CD4-positive, alpha-beta T cell treated with Interferon alpha-2 for 1 hour (primary cell): ENCODE measurements at regions not wholly inside any gene's neighbourhood (a gene's known extent, or its start where the extent isn't known, plus 50 kb on each side); places are given as distances from the start of the nearest gene placed in this dataset.
"Not testable (repeated sequence)": the region's sequence is repeated elsewhere in the genome, so short reads cannot be mapped to it uniquely, and the experiment has no call there.

Experiments used
- DNase-seq, 2 donors: peaks; one replicate each; pipeline ENCODE4 v3.0.0-alpha.2; 2020 to 2022

- DNase-seq = no peak
Observed at GRCh38 chr20:11483697-11484096, 434.0 kb upstream of the BTBD3 start.

DNA sequence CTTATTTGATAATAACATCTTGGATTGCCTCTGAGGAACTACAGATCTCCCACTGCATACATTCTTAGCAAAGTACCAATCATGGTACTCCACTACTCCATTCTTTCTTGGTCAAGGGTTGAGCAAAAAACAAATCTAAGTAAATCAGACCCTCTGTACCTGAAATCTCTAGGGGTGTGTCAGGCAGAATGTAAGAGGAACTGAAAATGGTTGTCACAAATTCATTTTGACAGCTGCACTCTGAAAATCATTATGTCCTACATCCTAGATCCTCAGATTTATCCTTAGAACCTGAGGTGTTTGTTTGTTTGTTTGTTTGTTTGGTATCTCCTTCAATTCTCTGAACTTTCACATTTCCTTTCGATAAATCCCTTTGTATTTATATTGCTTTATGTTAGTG lies 433.2 kb upstream of the BTBD3 start:
- no peak for DNase-seq

DNA sequence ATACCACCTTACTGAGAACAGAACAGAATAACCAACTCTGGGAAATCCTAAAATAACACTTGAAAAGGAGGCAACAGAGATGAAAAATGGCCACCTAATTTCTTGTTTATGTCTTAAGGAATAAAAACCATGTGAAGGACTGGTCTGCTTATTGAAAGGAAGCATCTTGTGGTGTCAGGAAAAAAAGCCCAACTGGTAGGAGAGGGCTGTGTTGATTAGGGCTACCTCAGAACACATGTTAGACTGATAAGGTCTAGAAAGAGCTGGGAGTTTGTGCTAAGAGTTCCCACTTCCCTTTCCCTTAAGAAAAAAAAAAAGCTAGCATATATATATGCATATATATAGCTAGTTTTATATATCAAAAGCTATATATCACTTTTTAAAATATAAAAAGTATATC lies 425.3 kb upstream of the BTBD3 start:
- no peak for DNase-seq

GRCh38 chr20:11492846-11493245 lies 424.8 kb upstream of the BTBD3 start:
- no peak for DNase-seq

DNA sequence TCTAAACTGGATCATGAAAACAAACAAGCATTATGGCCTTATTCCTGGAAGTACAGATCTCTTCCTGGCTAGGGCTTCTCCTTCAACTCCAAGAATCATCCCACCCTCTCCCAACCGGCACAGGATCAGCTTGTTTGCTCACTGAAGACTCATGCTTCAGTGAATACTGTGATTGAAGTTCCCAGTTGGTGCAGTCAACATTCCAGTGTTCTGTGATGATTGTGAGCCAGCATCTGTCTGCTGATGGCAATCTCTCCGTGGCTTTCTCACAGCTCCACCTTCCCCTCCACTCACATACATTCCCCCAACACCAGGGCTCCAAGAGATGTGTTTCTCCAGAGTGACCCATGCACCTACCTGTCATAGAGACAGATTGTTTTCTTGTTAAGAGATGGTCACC lies 421.3 kb upstream of the BTBD3 start:
- DNase-seq = no peak

GRCh38 chr20:11497545-11497944 lies 420.1 kb upstream of the BTBD3 start:
- no peak for DNase-seq

DNA sequence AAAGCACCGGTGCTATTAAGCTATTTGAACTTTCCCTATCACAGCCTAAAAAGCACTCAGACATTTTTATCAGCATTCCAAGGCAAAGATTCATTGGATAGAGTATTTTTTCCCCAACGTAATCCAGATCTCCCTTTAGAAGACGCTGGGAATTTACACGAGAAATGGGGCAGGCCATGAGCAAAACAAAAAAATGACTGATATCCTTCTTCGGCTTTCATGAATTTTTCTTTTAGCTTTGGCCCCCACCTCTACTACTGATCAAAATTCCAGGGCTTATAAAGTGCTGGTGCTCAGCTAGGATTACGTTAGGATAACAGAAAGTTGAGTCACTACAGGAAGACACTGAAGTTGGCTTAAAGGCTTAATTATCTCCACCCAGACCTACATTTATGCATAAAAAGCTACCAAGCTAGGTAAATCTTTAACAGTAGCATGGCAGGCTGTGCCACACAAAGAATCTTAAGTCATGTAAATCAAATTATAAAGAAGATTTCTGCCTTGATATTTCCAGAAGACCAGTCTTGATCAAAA lies 418.5 kb upstream of the BTBD3 start:
- no peak for DNase-seq

- no peak for DNase-seq
Observed at GRCh38 chr20:11502061-11502460, 415.6 kb upstream of the BTBD3 start.

DNA sequence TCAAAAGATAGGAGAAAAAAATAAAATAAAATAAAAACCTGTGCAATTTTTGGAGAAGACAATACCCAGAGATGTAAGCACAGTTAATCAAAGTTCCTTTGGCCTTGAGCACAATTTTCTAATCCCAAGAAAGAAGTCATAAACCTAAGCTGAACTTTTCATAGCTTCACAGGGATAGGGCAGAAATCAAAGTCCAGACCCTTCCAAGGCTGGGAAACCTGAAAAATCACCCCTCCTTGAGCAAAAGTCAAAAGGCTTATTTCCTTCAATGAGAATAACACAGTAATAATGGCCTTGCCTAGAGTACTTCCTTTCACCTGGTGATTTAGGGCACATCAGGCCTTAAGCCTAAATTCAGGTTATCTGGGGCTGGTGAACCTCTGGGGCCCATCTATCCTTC lies 415.0 kb upstream of the BTBD3 start:
- no peak for DNase-seq

DNA sequence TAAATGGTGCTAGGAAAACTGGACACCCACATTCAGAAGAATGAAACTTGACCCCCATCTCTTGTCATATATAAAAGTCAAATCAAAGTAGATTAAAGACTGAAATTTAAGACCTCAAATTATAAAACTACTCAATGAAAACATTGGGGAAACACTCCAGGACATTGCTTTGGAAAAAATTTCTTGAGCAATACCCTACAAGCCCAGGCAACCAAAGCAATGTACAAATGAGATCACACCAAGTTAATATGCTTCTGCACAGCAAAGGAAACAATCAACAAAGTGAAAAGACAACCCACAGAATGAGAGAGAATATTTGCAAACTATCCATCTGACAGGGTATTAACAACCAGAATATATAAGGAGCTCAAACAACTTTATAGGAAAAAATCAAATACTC lies 407.9 kb upstream of the BTBD3 start:
- no peak for DNase-seq

DNA sequence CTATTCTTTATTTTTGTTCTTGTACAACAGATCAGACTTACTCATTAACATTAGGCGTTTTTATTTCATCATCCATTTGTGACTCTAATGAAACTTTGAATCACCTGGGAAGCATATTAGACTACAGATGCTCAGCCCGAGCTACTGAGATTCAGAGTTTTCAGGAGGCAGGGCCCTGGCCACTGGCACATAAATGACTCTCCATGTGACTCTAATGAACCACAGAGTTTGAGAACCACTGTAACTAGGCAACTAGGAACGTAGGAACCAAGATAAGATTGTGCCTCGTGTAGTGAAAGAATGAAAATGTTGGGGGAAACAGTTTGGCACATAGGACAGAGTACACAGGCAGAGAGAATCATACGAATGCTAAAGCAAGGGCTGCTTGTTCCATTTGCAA lies 405.9 kb upstream of the BTBD3 start:
- no peak for DNase-seq

DNA sequence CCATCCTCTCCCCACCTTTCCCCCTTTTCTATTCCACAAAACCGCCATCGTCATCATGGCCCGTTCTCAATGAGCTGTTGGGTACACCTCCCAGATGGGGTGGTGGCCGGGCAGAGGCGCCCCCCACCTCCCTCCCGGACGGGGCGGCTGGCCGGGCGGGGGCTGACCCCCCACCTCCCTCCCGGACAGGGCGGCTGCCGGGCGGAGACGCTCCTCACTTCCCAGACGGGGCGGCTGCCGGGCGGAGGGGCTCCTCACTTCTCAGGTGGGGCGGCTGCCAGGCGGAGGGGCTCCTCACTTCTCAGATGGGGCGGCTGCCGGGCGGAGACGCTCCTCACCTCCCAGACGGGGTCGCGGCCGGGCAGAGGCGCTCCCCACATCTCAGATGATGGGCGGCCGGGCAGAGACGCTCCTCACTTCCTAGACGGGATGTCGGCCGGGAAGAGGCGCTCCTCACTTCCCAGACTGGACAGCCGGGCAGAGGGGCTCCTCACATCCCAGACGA lies 404.4 kb upstream of the BTBD3 start:
- not testable (repeated sequence) for DNase-seq

DNA sequence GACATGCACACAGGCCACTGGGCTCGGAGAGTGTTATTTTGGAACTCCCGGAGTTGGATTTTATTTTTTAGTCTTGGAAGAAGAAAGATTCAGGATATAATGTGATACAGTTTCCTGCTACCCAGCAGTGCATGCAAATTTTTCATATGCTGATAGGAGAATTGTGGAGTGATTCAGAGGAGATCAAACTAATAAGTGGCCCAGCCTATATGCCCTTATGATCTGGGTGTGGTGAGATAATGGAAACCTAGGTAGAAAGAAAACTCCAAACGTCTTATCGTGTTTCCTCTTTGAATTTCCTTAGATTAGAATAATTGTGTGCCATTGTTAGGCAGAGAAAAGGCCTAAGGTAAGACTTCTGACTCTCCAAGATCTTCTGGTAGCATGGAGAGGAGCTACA lies 401.2 kb upstream of the BTBD3 start:
- no peak for DNase-seq

DNA sequence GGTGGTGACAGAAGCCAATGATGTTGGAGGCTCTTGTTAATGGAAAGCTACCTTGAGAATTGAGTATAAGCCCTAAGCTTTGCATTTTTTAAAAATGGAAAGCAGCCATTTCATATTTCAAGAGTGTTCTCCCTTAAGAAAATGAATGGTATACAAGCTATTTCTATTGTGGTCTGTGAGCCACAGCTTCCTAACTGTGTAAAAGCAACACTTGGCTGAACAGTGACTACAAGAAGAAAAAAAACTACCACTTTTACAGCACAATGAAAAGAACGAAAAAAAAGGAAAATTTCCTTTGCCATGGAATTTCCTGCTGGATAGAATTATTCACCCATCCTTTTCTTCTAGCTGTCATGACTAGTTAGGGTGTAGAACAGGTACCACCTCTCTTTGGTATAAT lies 397.1 kb upstream of the BTBD3 start:
- DNase-seq = no peak

- no peak for DNase-seq
Observed at GRCh38 chr20:11521476-11522365, 396.0 kb upstream of the BTBD3 start.

- DNase-seq = no peak
Observed at GRCh38 chr20:11522366-11522741, 395.3 kb upstream of the BTBD3 start.

DNA sequence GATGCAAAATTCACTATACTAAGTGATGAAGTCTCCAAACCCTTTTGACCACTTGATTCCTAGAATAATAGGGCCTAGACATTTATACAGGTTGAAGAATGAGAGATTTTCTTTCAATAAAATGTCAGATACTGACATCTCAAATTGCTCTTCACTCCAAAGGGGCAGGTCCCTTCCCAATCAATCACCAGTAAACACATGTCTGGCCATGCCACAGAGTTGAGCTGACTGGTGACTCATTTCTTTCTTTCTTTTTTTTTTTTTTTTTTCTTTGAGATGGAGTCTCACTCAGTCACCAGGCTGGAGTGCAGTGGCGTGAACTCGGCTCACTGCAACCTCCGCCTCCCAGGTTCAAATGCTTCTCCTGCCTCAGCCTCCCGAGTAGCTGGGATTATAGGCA lies 388.6 kb upstream of the BTBD3 start:
- DNase-seq = no peak

DNA sequence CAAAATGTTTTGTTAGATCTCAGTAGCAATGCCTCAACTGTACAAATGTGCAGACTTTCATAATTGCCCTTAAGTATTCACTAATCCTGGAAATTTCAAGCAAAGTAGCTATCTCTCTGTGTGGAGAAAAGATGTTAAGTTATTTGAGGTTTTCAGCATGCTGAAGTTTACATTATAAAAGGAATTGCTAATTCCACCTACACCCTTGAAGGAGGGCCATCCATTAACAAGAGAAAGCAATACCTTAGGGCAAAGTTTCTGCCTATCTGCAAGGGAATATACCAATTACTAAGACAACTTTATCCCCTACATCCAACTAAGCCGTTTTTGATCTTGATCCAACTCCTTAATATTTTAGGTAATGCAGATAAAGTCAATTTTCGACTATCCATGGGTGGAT lies 380.7 kb upstream of the BTBD3 start:
- DNase-seq = no peak

- DNase-seq = no peak
Observed at GRCh38 chr20:11539450-11539849, 378.2 kb upstream of the BTBD3 start.

DNA sequence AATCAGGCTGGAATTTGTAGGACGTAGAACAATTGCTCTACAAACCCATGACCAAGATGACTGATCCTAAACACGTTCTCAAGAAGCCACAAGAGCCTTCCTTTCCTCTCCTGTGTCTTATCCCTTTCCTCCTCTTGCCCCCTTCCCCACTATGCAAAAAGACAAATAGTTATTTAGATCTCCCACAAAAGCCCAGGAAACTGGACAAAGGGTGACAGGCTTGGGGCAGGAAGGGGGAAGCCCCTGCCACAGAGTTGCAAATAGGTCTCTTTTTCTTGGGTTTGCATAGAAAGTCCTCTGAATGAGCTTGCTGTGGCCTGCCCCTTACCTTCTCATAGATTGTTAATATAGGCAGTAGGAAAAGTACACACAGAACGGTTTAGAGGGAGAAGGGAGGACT lies 377.1 kb upstream of the BTBD3 start:
- DNase-seq = no peak

DNA sequence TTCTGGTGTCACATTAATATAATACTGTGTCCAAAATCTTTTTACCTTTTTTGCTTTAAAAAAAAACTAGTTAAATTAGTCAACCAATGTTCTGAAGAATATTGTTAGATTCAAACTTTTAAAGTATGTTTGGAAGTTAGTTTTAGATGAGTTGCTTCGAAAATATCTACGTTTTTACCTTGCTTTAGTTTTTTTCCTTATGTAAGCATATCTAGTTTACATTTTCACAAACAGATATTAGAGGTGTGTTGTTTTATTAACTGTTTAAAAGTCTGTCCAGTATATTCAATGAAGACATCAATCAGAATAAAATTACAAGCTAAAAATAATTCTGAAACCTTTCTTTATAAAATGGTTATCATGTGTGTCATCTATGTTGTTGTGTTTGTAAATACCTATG lies 375.0 kb upstream of the BTBD3 start:
- DNase-seq = no peak

DNA sequence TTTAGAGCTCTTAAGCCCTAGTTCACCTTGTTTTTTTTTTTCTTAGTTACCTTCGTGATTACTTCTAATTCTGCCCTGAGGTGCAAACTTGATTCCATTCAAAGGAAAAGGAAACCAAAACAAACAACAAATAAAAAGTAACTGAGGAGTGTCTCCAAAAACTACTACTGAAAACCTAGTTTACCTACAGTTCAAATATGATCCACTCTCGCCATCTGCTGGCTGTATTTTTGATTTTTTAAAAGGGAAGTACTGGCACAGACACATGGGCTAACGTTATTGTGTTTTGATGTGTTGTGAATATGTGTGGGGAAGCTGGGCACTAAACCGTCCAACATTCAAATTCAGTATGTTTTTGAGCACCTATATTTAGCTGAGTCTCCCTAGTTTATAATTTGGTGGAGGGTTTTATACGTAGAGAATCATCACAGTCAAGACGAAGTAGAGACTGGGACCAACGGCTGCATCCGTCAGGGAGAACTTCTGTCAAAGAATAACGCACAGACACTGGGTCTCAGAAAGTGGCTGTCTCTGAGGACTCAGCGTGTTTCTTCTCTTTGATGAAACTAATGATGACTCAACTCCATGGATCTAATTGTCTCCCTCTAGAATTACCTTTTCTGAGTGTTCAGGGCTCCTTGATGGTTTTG lies 373.5 kb upstream of the BTBD3 start:
- DNase-seq = peak in 1 of 2 donors; percentile 20

- no peak for DNase-seq
Observed at GRCh38 chr20:11546939-11547338, 370.8 kb upstream of the BTBD3 start.
